HepG2 (cell line): ENCODE measurements at regions not wholly inside any gene's neighbourhood (a gene's known extent, or its start where the extent isn't known, plus 50 kb on each side); places are given as distances from the start of the nearest gene placed in this dataset.

Source experiments
- ATAC-seq: fragments of 200-7000 bp; cut with Tn5 transposase; 3 replicates; pipeline ENCODE4 v1.9.1; 2020; ENCODE audit warnings: mild to moderate bottlenecking, moderate library complexity
- BruUV-seq: library from RNA; stranded (reverse); fragments of 400-500 nt; replicated peaks from 2 replicates; lab custom pipeline; 2021; lab: Mats Ljungman, UMichigan
- CTCF ChIA-PET: fragments of 300-600 bp; formaldehyde crosslinking; extraction: SDS; loops from one replicate; lab custom pipeline; 2021; ENCODE audit warnings: low total read pairs, inconsistent platforms, low intra/inter-chr PET ratio; lab: Yijun Ruan, JAX
- POLR2A ChIA-PET: fragments of 350-600 bp; sonication (Branson Sonifier 250); formaldehyde crosslinking; loops from one replicate; lab custom pipeline; 2020; ENCODE audit warnings: antibody characterized with exemption, inconsistent platforms; lab: Yijun Ruan, JAX
- DNase-seq: peaks from one replicate; pipeline ENCODE4 v3.0.0-alpha.2; 2015; ENCODE audit warnings: low spot score
- FAIRE-seq: peaks from 3 replicates; lab custom pipeline; 2011; peaks lifted over from hg19 to GRCh38; lab: Jason Lieb, UNC
- H2AFZ ChIP-seq: one replicate; pipeline ENCODE4 v1.6.1; 2011; ENCODE audit warnings: low read length, inconsistent platforms
- H3K27ac ChIP-seq: fragments of 300-600 bp; 3 replicates; pipeline ENCODE4 v1.8.0; 2011; ENCODE audit warnings: mixed run types, mild to moderate bottlenecking, mixed read lengths, low read length, inconsistent platforms; ENCODE audit not compliant: insufficient read depth; ENCODE audit errors: extremely low read length
- H3K27me3 ChIP-seq, 2 experiments: fragments of 200-600 bp in 1 of 2; 2 replicates in 1 of 2; 3 replicates in 1 of 2; pipeline versions ENCODE4 v1.6.0 to v1.8.0; 2011; ENCODE audit warnings: low read length in 2 of 2, mild to moderate bottlenecking in 2 of 2, moderate library complexity in 2 of 2, inconsistent platforms in 1 of 2; ENCODE audit not compliant: insufficient read depth in 2 of 2, control insufficient read depth in 1 of 2
- H3K36me3 ChIP-seq, 2 experiments: fragments of 200-600 bp in 1 of 2; replicated peaks in 1 of 2; 2 replicates in 1 of 2; 3 replicates in 1 of 2; pipeline versions ENCODE4 v1.5.1 to v1.8.0; 2011; ENCODE audit warnings: low read length in 2 of 2, inconsistent platforms in 1 of 2; ENCODE audit not compliant: insufficient read depth in 2 of 2, control insufficient read depth in 1 of 2
- H3K4me1 ChIP-seq: 2 replicates; pipeline ENCODE4 v1.5.1; 2012; ENCODE audit warnings: low read length, inconsistent platforms; ENCODE audit not compliant: insufficient read depth
- H3K4me2 ChIP-seq: 2 replicates; pipeline ENCODE4 v1.6.0; 2011; ENCODE audit warnings: low read depth, low read length, inconsistent platforms
- H3K4me3 ChIP-seq, 3 experiments: fragments of 200-600 bp in 1 of 3; sonication (generic), shearing (Covaris generic) in 1 of 3; replicated peaks in 1 of 3; 2 replicates each; pipeline ENCODE4 v1.5.1; 2011 to 2016; ENCODE audit warnings: low read length in 3 of 3, inconsistent platforms in 2 of 3, low read depth in 2 of 3, mild to moderate bottlenecking in 2 of 3, control low read depth in 1 of 3, mixed read lengths in 1 of 3; ENCODE audit not compliant: insufficient read depth in 1 of 3
- H3K79me2 ChIP-seq: one replicate; pipeline ENCODE4 v1.6.1; 2011; ENCODE audit warnings: low read length, inconsistent platforms; ENCODE audit not compliant: insufficient read depth
- H3K9ac ChIP-seq: 2 replicates; pipeline ENCODE4 v1.6.0; 2011; ENCODE audit warnings: mild to moderate bottlenecking, low read depth, low read length, inconsistent platforms; ENCODE audit not compliant: insufficient read depth
- H3K9me3 ChIP-seq: 2 replicates; pipeline ENCODE4 v1.5.1; 2012; ENCODE audit warnings: mild to moderate bottlenecking, low read length
- H4K20me1 ChIP-seq: 2 replicates; pipeline ENCODE4 v1.6.0; 2011; ENCODE audit warnings: inconsistent platforms, mild to moderate bottlenecking, low read length, moderate library complexity; ENCODE audit not compliant: insufficient read depth
- CEBPG ChIP-seq: IDR thresholded peaks from 2 replicates; pipeline ENCODE4 v1.6.1; 2016
- EZH2 ChIP-seq: conservative IDR thresholded peaks from 2 replicates; pipeline ENCODE4 v1.6.1; 2012; ENCODE audit warnings: mild to moderate bottlenecking, low read depth, low read length, moderate library complexity
- GLMP ChIP-seq: sonication (generic); formaldehyde crosslinking; IDR thresholded peaks from 2 replicates; pipeline ENCODE4 v1.9.0; 2021; ENCODE audit warnings: missing genetic modification reagents, mild to moderate bottlenecking, borderline replicate concordance
- HINFP ChIP-seq: sonication (generic); formaldehyde crosslinking; IDR thresholded peaks from 2 replicates; pipeline ENCODE4 v1.4.0; 2020; ENCODE audit warnings: low read depth, mild to moderate bottlenecking, missing genetic modification reagents
- RERE ChIP-seq: IDR thresholded peaks from 2 replicates; pipeline ENCODE4 v1.6.1; 2016; ENCODE audit warnings: low read depth, missing genetic modification reagents, missing compliant biosample characterization
- ZBTB26 ChIP-seq: IDR thresholded peaks from 2 replicates; pipeline ENCODE4 v1.6.1; 2016; ENCODE audit warnings: missing compliant biosample characterization, missing genetic modification reagents, borderline replicate concordance
- ZKSCAN8 ChIP-seq: IDR thresholded peaks from 2 replicates; pipeline ENCODE4 v1.6.1; 2016; ENCODE audit warnings: borderline replicate concordance, missing genetic modification reagents, missing compliant biosample characterization
- ZNF281 ChIP-seq: sonication (generic); formaldehyde crosslinking; IDR thresholded peaks from 2 replicates; pipeline ENCODE4 v1.4.0; 2020; ENCODE audit warnings: missing genetic modification reagents, borderline replicate concordance
- ZNF564 ChIP-seq: sonication (generic); formaldehyde crosslinking; IDR thresholded peaks from 2 replicates; pipeline ENCODE4 v1.8.1; 2023; ENCODE audit warnings: mild to moderate bottlenecking, missing genetic modification reagents
- ZNF567 ChIP-seq: sonication (generic); formaldehyde crosslinking; IDR thresholded peaks from 2 replicates; pipeline ENCODE4 v1.8.1; 2023; ENCODE audit warnings: mild to moderate bottlenecking, missing genetic modification reagents, borderline replicate concordance
- ZNF616 ChIP-seq: sonication (generic); formaldehyde crosslinking; IDR thresholded peaks from 2 replicates; pipeline ENCODE4 v1.5.0; 2020; ENCODE audit warnings: low read depth, mild to moderate bottlenecking, missing genetic modification reagents
- ZNF740 ChIP-seq: sonication (generic); formaldehyde crosslinking; IDR thresholded peaks from 2 replicates; pipeline ENCODE4 v1.4.0; 2020; ENCODE audit warnings: missing genetic modification reagents
- WGBS: methylation state at CpG from one replicate; pipeline ENCODE4 v1.1.6; 2017; ENCODE audit warnings: low lambda C conversion rate; 5-methylcytosine and 5-hydroxymethylcytosine counted together
- in situ Hi-C: cut with HindIII; loops from 2 replicates; pipeline ENCODE4 v1.10.0; 2017; ENCODE audit warnings: low pct_unique_long_range_greater_than_20kb; ENCODE audit not compliant: extremely low pct_ligation_motif_present
- intact Hi-C: fragments of 100-400 bp; cut with micrococcal nuclease; formaldehyde crosslinking; loops from one replicate; pipeline ENCODE4 v1.10.0; 2022; ENCODE audit not compliant: unreplicated experiment

GRCh38 chr2:126781206-126781605 lies 117.5 kb upstream of the TEX51 start:
- H3K4me3 ChIP-seq, result no peak overlapping the region
- WGBS, result 6% methylated on average over 8 of the region's 8 CpGs
- no peak overlapping the region for H3K9ac ChIP-seq
- no peaks in the 10 kb centered on the region for H4K20me1 ChIP-seq
- no peak for ATAC-seq
- BruUV-seq, result no TSS peak
- no peak overlapping the region for H2AFZ ChIP-seq
- FAIRE-seq, result no peak
- no peak overlapping the region for H3K27ac ChIP-seq
- in situ Hi-C loops (loop anchor here (25.0 kb wide), 1 partner anchor 1969 kb away; no protein-coding TSS in a partner anchor), intact Hi-C loops (no loop called here)
- H3K36me3 ChIP-seq, result no peaks in the 10 kb centered on the region
- ChIA-PET POLR2A (no interaction called here), CTCF (no interaction called here)
- peaks cover 3 to 53% of the 10 kb centered on the region in 2 experiments for H3K27me3 ChIP-seq
- H3K9me3 ChIP-seq, result no peaks in the 10 kb centered on the region
- no peaks in the 10 kb centered on the region for H3K79me2 ChIP-seq
- H3K4me1 ChIP-seq, result peaks cover 8% of the 10 kb centered on the region
- no peak overlapping the region for H3K4me2 ChIP-seq
- no peak for DNase-seq
- TF ChIP-seq ZNF281 (CRISPR knock-in tag), result no peak
- TF ChIP-seq RERE (CRISPR knock-in tag), result no peak
- TF ChIP-seq ZNF740 (CRISPR knock-in tag), result no peak
- TF ChIP-seq ZBTB26 (CRISPR knock-in tag), result no peak
- no peak for TF ChIP-seq ZNF564 (CRISPR knock-in tag)
- no peak for TF ChIP-seq HINFP (CRISPR knock-in tag)
- TF ChIP-seq CEBPG, result no peak
- no peak for TF ChIP-seq ZKSCAN8 (CRISPR knock-in tag)
- no peak for TF ChIP-seq GLMP
- no peak for TF ChIP-seq ZNF616 (CRISPR knock-in tag)
- no peak for TF ChIP-seq EZH2
- no peak for TF ChIP-seq ZNF567 (CRISPR knock-in tag)
